ENCODE measurements at regions not wholly inside any gene's neighbourhood (a gene's known extent, or its start where the extent isn't known, plus 50 kb on each side); places are given as distances from the start of the nearest gene placed in this dataset.

DNA sequence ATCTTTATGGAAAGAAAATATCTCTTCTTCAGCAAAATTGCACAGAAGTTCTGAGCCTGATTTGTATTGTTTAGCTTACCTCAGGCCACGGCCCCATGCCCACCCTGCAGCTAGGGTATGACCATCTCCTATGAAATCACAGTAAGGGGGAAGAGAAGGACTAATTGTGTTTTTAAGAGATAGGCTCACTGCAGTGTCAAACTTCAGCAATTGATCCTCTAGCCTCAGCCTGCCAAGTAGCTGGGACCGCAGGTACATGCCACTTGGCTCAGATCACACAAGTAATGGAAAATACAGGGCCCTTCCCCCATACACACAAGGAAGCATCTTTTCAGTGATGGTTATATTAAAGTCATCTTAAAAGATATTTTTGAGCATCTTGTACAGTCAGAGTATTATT, 60.0 kb downstream of the DMAC1 start:
- Histone ChIP-seq H3K4me1 (ENCODE audit: control insufficient read depth, insufficient read depth, low read length) (no peaks in the 10 kb centered on the region), H3K4me3 (ENCODE audit: low read length) (no peak overlapping the region), H3K27ac (ENCODE audit: low read depth, low read length) (no peak overlapping the region), H3K9ac (ENCODE audit: extremely low read depth, low read length, poor library complexity, severe bottlenecking) (no peak overlapping the region), H3K36me3 (ENCODE audit: control insufficient read depth, insufficient read depth, low read length) (no peaks in the 10 kb centered on the region), H3K27me3 (ENCODE audit: control insufficient read depth, insufficient read depth, low read length, poor library complexity, severe bottlenecking) (no peaks in the 10 kb centered on the region), H3K9me3 (ENCODE audit: control insufficient read depth, low read length) (no peaks in the 10 kb centered on the region)
- Mint-ChIP-seq H3K27me3 (ENCODE audit: insufficient read depth) (no peaks in the 10 kb centered on the region), H3K4me1 (no peaks in the 10 kb centered on the region), H3K4me3 (no peak overlapping the region), H3K9me3 (no peaks in the 10 kb centered on the region), H3K36me3 (ENCODE audit: low read depth) (no peaks in the 10 kb centered on the region), H3K27ac (no peak overlapping the region)
- DNase-seq: no peak
- 90% methylated on average over 2 of the region's 2 CpGs; no CpG with 5 or more reads in 1 of the 2 experiments for WGBS, 2 experiments (ENCODE audit: insufficient coverage in 1 of 2, insufficient read length in 1 of 2)
- no peak for TF ChIP-seq CTCF (conservative IDR thresholded peaks at IDR 0.05)

DNA sequence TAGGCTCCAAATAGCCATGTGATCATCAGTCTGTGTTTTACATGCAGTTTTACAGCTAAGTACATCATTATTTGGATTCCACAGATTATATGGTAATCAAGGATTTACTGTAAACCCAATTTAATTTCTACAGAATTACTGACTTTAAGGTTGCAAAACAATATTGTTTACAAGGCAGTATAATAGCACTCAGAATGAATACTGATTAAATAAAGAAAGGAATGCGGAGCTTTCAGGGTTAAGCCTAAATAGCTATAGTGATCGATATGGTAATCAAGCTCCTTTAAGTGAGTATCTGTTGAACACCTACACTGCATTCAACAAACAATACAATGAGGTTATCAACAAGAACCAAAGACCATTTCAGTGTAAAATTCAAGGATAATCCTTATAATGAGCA, 64.3 kb downstream of the DMAC1 start:
- Histone ChIP-seq H3K4me3 (ENCODE audit: low read length) (no peak overlapping the region), H3K36me3 (ENCODE audit: control insufficient read depth, insufficient read depth, low read length) (no peaks in the 10 kb centered on the region), H3K27ac (ENCODE audit: low read depth, low read length) (no peak overlapping the region), H3K27me3 (ENCODE audit: control insufficient read depth, insufficient read depth, low read length, poor library complexity, severe bottlenecking) (no peaks in the 10 kb centered on the region), H3K9ac (ENCODE audit: extremely low read depth, low read length, poor library complexity, severe bottlenecking) (no peak overlapping the region), H3K4me1 (ENCODE audit: control insufficient read depth, insufficient read depth, low read length) (no peaks in the 10 kb centered on the region), H3K9me3 (ENCODE audit: control insufficient read depth, low read length) (no peaks in the 10 kb centered on the region)
- H3K27me3 Mint-ChIP-seq (ENCODE audit: insufficient read depth): no peaks in the 10 kb centered on the region
- no peak for DNase-seq
- H3K4me1 Mint-ChIP-seq: no peaks in the 10 kb centered on the region
- no peaks in the 10 kb centered on the region for H3K9me3 Mint-ChIP-seq
- H3K36me3 Mint-ChIP-seq (ENCODE audit: low read depth): no peaks in the 10 kb centered on the region
- H3K4me3 Mint-ChIP-seq: no peak overlapping the region
- no peak overlapping the region for H3K27ac Mint-ChIP-seq
- no peak for TF ChIP-seq CTCF (conservative IDR thresholded peaks at IDR 0.05)
- WGBS, 2 experiments (ENCODE audit: insufficient coverage in 1 of 2, insufficient read length in 1 of 2): 100% methylated on average over 2 of the region's 2 CpGs

DNA sequence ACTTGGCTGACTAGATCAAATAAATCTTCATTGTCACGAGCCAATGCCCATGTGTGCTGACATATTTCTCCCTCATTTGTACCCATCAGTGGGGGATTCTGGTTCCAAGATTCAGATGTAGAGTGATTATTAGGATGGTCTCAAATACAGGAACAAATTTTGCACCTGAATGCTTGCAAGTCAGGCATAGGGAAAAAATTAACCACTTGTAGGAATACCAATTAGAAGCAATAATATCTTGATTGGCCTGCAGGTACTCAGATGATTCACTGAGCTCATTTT, 69.5 kb downstream of the DMAC1 start:
- Mint-ChIP-seq H3K36me3 (ENCODE audit: low read depth) (no peaks in the 10 kb centered on the region), H3K27ac (no peak overlapping the region), H3K4me1 (no peaks in the 10 kb centered on the region), H3K4me3 (no peak overlapping the region), H3K27me3 (ENCODE audit: insufficient read depth) (no peaks in the 10 kb centered on the region), H3K9me3 (no peaks in the 10 kb centered on the region)
- no peaks in the 10 kb centered on the region for H3K9me3 ChIP-seq (ENCODE audit: control insufficient read depth, low read length)
- no peak overlapping the region for H3K27ac ChIP-seq (ENCODE audit: low read depth, low read length)
- no peaks in the 10 kb centered on the region for H3K4me1 ChIP-seq (ENCODE audit: control insufficient read depth, insufficient read depth, low read length)
- H3K9ac ChIP-seq (ENCODE audit: extremely low read depth, low read length, poor library complexity, severe bottlenecking): no peak overlapping the region
- WGBS, 2 experiments (ENCODE audit: insufficient coverage in 1 of 2, insufficient read length in 1 of 2): 80 to 91% methylated on average over 1 of the region's 1 CpG
- peaks cover 5% of the 10 kb centered on the region for H3K27me3 ChIP-seq (ENCODE audit: control insufficient read depth, insufficient read depth, low read length, poor library complexity, severe bottlenecking)
- no peaks in the 10 kb centered on the region for H3K36me3 ChIP-seq (ENCODE audit: control insufficient read depth, insufficient read depth, low read length)
- no peak for TF ChIP-seq CTCF (conservative IDR thresholded peaks at IDR 0.05)
- no peak for DNase-seq
- H3K4me3 ChIP-seq (ENCODE audit: low read length): no peak overlapping the region
